HG03342 (cell line): ENCODE measurements at regions not wholly inside any gene's neighbourhood (a gene's known extent, or its start where the extent isn't known, plus 50 kb on each side); places are given as distances from the start of the nearest gene placed in this dataset.

Experiments
- ATAC-seq: cut with Tn5 transposase; IDR thresholded peaks from one replicate; pipeline ENCODE4 v1.9.1; 2021; ENCODE audit warnings: mild to moderate bottlenecking, moderate library complexity; ENCODE audit not compliant: unreplicated experiment

DNA sequence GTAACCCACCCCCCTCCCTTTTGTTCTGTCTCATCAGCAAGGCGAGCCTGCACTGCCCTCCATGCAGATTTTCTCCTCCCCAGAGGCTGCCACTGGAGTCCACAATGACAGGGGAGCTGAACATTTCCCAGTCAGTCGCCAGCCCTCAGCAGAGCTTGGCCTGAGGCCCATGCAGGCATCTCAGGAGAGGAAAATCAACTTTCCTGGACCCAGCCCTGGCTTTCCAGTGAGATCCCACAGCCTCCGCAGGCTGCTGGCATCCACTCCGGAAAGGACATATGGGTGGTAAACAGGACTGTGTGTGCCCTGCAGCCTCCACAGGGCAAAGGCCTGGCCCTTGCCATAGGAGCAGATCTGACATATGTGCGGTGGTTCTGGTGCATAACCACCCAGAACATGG is 253.8 kb downstream of the TNS1 start:
- ATAC-seq = no peak

DNA sequence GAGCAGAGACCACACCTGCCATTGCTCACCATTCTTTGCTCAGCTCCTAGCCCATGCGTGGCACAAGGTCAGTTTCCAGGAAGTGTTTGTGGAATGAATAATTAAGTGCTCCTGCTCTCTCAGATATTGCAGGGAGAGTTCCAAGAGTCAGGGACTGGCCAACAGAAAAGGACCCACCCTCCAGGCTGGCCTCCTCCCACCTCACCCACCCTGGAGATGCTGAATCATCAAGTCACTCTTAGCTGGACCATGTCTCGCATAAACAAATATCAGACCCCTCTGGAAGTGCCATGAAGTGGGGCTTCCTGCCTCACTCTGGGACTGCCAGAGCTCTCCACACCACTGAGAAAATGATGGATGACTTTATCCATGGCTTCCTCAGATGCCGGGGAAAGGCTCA is 256.0 kb downstream of the TNS1 start:
- no peak for ATAC-seq

DNA sequence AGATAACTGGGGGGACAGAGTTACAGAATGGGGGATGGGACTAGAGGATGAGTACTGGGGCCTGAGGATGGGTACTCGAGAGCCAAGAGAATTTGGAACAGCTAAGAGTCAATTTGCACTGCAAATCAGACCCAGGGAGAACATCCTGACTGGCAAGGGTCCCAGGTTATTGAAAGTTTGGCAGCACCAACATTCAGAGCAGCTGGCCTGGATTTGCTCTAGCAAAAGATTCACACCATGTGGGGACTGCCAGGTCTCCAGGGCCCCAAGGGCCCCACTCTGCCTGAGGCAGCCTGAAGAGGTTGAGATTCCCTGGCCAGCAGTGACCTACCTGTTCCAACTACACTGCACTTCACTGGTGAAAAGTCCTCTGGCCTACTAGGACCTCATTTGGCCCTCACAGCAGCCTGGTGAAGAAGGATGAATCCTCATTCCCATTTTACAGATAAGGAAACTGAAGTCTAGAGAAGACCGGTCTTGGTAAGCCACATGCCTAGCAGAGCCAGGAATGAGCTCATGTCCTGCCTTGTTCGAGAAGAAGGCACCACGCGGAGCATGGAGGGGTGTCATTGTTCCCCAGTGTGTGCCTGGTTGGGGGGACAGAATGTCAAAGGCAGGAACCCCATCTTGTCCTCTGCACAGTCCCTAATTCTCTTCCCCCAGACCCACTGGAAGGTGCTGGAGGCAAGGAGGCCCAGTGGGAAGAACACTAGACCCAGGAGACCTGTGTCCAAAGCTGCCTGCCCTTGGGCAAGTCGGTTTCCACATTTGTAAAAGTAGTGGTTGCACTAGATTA is 258.6 kb downstream of the TNS1 start:
- no peak for ATAC-seq

DNA sequence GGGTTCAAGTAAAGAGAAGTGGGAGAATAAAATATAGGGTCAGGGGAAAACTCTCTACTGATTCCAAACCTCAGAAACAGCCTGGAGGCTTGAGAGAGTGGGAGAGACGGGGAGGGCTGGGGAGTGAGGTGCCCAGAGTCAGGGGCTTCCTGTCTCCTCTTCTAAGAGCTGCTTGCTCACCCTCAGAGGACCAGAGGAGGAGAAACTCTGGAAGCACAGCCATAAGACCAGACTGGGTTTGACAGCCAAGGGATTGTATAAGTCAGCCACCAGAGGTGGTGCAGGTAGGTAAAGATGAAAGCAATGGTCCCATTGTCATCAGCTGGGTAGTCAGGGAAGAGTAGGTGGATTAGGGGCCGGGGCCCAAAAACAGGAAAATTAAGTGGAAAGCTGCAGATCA is 259.4 kb downstream of the TNS1 start:
- ATAC-seq = no peak

- ATAC-seq = no peak
Observed at GRCh38 chr2:217742841-217743240, 260.0 kb downstream of the TNS1 start.

DNA sequence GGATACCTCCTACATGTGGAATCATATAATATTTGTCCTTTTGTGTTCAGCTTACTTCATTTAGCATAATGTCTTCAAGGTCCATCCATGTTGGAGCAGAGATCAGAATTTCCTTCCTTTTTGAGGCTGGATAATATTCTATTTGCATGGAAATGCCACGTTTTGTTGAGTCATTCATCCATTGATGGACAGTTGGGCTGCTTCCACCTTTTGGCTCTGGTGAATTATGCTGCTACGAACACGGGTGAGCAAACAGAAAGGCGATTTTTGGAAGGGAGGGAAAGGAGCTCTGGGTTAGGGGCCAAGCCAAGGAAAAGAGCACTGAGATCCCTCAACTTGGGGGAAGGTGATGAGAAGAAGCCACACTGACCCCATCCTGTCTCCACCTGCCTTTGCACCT is 260.5 kb downstream of the TNS1 start:
- ATAC-seq = no peak

DNA sequence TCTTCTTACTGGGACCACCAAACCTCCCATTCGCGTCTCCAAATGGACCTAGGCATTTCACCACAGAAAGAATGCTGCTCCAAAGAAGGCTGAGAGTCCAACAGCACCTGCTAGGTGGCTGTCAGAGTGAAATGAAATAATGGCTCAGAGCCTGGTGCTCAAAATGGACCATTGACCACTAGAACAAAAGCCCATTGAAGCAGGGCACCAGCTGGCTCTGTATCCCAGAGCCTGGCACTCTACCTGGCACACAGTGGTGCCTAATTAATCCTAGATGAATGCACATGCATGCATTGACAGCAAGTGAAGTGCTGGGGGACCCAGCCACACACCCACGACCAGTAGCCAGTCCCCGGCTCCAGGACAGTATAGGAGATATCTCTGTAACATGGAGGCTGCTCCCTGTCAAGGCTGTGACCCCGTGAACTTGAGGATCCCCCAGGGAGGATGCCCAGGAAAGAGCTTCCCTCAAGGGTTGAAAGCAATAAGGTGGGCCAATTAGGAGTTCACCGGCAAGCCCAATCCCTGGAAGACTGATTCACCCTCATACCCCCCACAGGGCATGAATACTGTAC is 261.3 kb downstream of the TNS1 start:
- no peak for ATAC-seq

DNA sequence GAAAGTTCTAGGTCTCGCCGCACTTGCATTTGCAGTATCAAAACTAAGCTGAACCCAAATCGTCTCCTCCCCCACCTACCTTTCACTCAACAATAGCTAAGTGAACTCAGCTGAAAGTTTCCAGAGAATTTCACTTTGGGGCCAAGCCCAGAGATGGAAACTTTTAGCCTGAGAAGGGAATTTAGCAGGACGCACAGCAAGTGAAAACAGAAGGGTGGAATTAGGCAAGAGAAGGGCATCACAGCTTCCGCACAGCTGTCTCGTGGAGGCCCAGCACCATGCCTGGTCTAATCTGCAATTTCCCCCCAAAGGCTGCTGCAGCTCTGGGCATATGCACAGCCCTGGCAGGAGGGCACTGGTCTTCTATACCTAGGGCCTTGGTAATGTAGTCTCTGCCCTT is 262.0 kb downstream of the TNS1 start:
- no peak for ATAC-seq

DNA sequence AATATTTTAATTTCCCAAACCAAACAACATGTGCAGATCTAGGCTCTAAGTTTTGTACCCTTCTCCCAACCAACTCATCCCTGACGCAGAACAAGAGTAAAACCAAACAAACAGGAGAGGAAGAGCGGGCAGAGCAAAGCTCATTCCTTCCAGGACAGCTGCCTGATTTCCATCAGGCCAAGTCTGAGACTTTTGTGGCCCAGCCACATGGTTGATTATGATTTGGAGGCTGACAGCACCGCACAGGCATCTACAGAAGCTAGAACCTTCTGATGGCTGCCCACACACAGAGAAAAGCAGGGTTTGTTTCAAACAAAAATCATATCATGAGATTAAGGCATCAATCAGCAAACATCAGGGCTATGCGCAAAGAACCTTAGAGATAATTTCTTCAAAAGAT is 262.6 kb downstream of the TNS1 start:
- ATAC-seq = no peak

GRCh38 chr2:217739741-217740140 is 263.1 kb downstream of the TNS1 start:
- ATAC-seq = no peak

DNA sequence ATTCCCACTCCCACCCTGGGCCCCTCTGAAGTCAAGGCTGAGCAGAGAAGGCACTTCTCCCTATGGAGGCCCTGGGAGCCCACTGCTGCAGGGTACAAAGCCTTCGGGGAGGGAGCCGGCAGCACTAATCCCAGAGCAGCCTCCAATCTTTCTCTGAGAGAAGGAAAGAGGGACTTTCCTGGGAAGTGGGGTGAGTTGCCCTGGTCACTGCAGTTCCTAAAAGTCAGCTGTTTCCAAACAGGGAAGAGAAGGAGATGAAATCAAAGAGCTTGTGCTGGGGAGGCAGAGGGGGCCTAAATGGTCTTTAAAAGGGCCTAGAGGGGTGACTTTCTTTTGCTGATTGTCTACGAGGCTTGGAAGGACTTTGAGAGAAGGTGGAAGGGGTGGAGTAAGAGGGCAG is 264.7 kb downstream of the TNS1 start:
- no peak for ATAC-seq

- no peak for ATAC-seq
Observed at GRCh38 chr2:217736776-217737550, 265.8 kb downstream of the TNS1 start.

DNA sequence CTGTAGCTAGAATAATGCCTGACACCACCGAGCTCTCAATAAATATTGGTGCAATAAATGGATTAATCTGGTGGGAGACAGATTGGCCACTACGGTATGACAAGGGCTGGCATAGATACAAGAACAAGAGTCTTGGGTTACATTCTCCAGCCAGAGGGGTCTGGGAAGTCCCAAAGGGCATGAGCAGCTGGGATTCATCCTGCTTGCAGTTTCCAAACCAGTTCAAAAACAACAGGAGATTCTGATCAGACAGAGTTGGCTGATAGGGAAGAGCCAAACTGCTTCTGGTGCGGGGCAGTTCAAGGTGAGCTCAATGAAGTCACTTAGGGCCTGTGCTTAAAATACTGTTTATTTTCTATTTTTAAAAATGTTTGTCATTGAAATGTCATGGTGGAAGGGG is 266.9 kb downstream of the TNS1 start:
- ATAC-seq = no peak

- ATAC-seq = no peak
Observed at GRCh38 chr2:217735034-217735433, 267.8 kb downstream of the TNS1 start.

DNA sequence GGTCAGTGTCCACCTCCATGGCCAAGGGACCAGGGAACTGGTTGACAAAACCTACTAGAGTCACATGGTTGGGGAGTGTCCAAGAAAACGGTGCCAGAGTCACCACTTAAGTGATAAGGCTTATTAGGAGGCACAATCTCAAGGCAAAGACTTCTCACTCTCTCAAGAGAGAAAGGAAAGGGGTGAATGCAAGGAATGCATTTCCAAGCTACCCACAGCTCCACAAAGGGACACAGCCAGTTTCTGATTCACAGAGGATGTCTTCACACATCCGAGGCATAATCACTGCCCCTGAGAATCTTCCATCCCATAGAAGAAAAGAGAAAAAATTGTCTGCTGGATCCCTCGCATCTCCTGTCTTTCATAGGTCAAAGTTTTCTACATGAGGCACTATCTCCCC is 269.3 kb downstream of the TNS1 start:
- ATAC-seq = no peak

GRCh38 chr2:217732992-217733391 is 269.8 kb downstream of the TNS1 start:
- no peak for ATAC-seq

DNA sequence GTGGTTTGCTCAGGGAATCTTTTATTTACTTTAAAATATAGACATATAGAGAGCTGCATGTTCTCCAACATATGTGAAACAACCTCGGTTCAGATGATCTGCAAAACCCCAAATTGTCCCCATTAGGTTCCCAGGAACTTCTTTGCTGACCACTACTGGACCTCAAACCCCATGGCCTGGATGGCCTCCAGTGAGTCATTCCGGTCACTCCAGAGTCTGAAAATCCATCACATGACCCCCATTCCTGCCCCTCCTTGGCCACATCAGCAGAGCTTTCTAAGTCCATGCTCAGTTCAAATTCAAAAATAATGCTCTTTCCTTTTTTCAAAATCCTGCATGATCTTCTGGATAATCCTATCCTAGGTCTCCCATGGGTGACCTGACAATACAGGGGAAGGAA is 271.0 kb downstream of the TNS1 start:
- ATAC-seq = no peak

GRCh38 chr2:217729421-217730053 is 273.3 kb downstream of the TNS1 start:
- ATAC-seq = no peak

DNA sequence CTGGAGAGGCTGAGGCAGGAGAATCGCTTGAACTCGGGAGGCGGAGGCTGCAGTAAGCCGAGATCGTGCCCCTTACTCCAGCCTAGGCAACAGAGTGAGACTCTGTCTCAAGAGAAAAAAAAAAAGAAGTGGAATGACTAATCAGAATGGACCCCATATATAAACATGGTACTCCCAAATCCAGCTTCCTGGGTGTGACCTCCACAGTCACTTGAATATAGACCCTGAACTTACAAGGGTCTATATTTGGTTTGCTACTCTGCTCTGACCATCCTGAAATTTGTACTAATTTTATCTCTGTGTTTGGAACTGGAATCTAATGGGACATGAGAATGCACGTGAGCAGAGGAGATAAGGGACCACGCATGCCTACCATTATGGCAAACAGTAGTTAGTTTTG is 275.0 kb downstream of the TNS1 start:
- no peak for ATAC-seq

GRCh38 chr2:217725409-217725808 is 277.4 kb downstream of the TNS1 start:
- ATAC-seq = no peak

DNA sequence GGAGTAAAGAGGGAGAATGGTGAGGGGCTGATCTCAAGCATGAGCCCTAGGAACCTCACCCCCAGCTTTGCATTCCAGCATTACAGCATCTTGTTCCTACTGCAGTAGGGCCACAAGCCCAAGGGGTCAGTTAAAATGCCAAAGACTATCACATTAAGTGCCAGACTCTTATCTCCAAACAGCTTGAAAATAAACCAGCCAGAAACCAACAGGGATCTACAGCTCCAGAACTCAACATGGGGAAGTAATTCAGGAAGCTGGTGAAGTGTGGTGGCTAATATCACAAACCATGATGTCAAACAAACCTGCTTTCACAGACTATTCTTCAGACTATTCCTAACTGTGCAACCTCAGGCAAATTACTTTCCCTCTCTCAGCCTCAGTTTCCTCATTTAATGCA is 278.3 kb downstream of the TNS1 start:
- ATAC-seq = no peak

GRCh38 chr2:217723981-217724380 is 278.8 kb downstream of the TNS1 start:
- ATAC-seq = no peak
